H1 (cell line): ENCODE measurements at regions not wholly inside any gene's neighbourhood (a gene's known extent, or its start where the extent isn't known, plus 50 kb on each side); places are given as distances from the start of the nearest gene placed in this dataset.

Source experiments
- BRCA1 ChIP-seq: IDR thresholded peaks from 2 replicates; pipeline ENCODE4 v1.6.1; 2012; ENCODE audit warnings: low read depth, low read length, improper control_type of control experiment
- CHD1 ChIP-seq: IDR thresholded peaks from 2 replicates; pipeline ENCODE4 v1.6.1; 2012; ENCODE audit warnings: low read depth, low read length, improper control_type of control experiment
- CHD2 ChIP-seq: IDR thresholded peaks from 2 replicates; pipeline ENCODE4 v1.6.1; 2012; ENCODE audit warnings: low read length, improper control_type of control experiment
- EP300 ChIP-seq, 2 experiments: IDR thresholded peaks; 1 replicate in 1 of 2; 2 replicates in 1 of 2; pipeline ENCODE4 v1.6.1; 2011 to 2012; ENCODE audit warnings: low read depth in 2 of 2, low read length in 2 of 2, mild to moderate bottlenecking in 2 of 2, borderline replicate concordance in 1 of 2, inconsistent platforms in 1 of 2, moderate library complexity in 1 of 2
- EZH2 ChIP-seq: fragments of 200-600 bp; sonication (generic); IDR thresholded peaks from 2 replicates; pipeline ENCODE4 v1.7.1; 2012; ENCODE audit warnings: low read depth, mild to moderate bottlenecking, moderate library complexity, low read length, inconsistent platforms; ENCODE audit not compliant: severe bottlenecking
- GABPA ChIP-seq: IDR thresholded peaks from 2 replicates; pipeline ENCODE4 v1.6.1; 2011; ENCODE audit warnings: mild to moderate bottlenecking, low read length, moderate library complexity, borderline replicate concordance; ENCODE audit not compliant: insufficient read depth
- POLR2A ChIP-seq, 2 experiments: IDR thresholded peaks; 1 replicate in 1 of 2; 2 replicates in 1 of 2; pipeline ENCODE4 v1.6.1; 2011; ENCODE audit warnings: low read depth in 2 of 2, low read length in 2 of 2, mild to moderate bottlenecking in 2 of 2; ENCODE audit errors: control extremely low read depth in 1 of 2
- POLR2AphosphoS5 ChIP-seq: IDR thresholded peaks from 2 replicates; pipeline ENCODE4 v1.6.1; 2011; ENCODE audit warnings: low read depth, low read length
- RBBP5 ChIP-seq: IDR thresholded peaks from 2 replicates; pipeline ENCODE4 v1.7.1; 2012; ENCODE audit warnings: low read depth, mild to moderate bottlenecking, inconsistent platforms, low read length, moderate library complexity, borderline replicate concordance
- SAP30 ChIP-seq: fragments of 300-600 bp; sonication (generic); IDR thresholded peaks from 2 replicates; pipeline ENCODE4 v1.7.1; 2012; ENCODE audit warnings: low read length, moderate library complexity, mild to moderate bottlenecking, inconsistent platforms; ENCODE audit not compliant: insufficient read depth, insufficient replicate concordance
- TF ChIP-seq, protein P1 (sequence below): IDR thresholded peaks from 2 replicates; pipeline ENCODE4 v1.6.1; 2012; ENCODE audit warnings: inconsistent platforms

DNA sequence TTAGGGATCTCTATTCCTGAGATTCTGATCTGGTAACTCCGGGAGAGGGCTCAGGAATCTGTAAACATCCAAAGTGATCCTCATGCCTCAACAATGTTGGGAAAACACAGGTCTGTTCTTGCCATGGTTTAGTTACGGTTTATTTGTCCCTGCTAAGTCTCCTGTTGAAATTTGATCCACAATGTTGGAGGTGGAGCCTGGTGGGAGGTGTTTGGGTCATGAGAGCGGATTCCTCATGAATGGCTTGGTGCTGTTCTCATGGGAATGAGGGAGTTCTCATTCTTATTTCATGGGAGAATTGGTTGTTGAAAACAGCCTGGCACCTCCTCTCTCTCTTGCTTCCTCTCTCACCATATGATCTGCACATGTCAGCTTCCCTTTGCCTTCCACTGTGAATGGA lies 608.6 kb upstream of the GOT2 start:
- no peak for TF ChIP-seq EZH2
- no peak for TF ChIP-seq POLR2A (IDR thresholded peaks at IDR 0.05; ENCODE audit: control extremely low read depth in 1 of 2, low read depth in 2 of 2, low read length in 2 of 2)
- no peak for TF ChIP-seq EP300 (IDR thresholded peaks at IDR 0.05; ENCODE audit: borderline replicate concordance in 1 of 2, low read depth in 2 of 2, low read length in 2 of 2)
- TF ChIP-seq, protein P1, sequence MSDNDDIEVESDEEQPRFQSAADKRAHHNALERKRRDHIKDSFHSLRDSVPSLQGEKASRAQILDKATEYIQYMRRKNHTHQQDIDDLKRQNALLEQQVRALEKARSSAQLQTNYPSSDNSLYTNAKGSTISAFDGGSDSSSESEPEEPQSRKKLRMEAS: no peak
- no peak for TF ChIP-seq SAP30
- TF ChIP-seq CHD2: no peak
- no peak for TF ChIP-seq POLR2AphosphoS5
- no peak for TF ChIP-seq BRCA1
- TF ChIP-seq RBBP5: no peak
- TF ChIP-seq CHD1: no peak
- no peak for TF ChIP-seq GABPA
